ENCODE measurements at regions not wholly inside any gene's neighbourhood (a gene's known extent, or its start where the extent isn't known, plus 50 kb on each side); places are given as distances from the start of the nearest gene placed in this dataset.
"Not testable (repeated sequence)": the region's sequence is repeated elsewhere in the genome, so short reads cannot be mapped to it uniquely, and the experiment has no call there.

GRCh38 chr3:150271591-150271960 is 136.5 kb upstream of the TSC22D2 start:
- TF ChIP-seq CTCF (IDR thresholded peaks at IDR 0.05) (no peak), EP300 (IDR thresholded peaks at IDR 0.05) (no peak)
- Histone ChIP-seq H3K27me3 (no peaks in the 10 kb centered on the region), H3K4me1 (no peaks in the 10 kb centered on the region), H3K27ac (no peak overlapping the region), H3K36me3 (no peaks in the 10 kb centered on the region), H3K9me3 (no peaks in the 10 kb centered on the region), H3K4me3 (no peak overlapping the region)
- DNase-seq (ENCODE audit: low spot score in 2 of 2): no peak

GRCh38 chr3:150270883-150271590 is 137.1 kb upstream of the TSC22D2 start:
- Histone ChIP-seq H3K36me3 (no peaks in the 10 kb centered on the region), H3K9me3 (no peaks in the 10 kb centered on the region), H3K27ac (no peak overlapping the region), H3K27me3 (no peaks in the 10 kb centered on the region), H3K4me3 (no peak overlapping the region), H3K4me1 (no peaks in the 10 kb centered on the region)
- WGBS: 88% methylated on average over 4 of the region's 4 CpGs
- no peak for TF ChIP-seq POLR2A (IDR thresholded peaks at IDR 0.05)
- no peak for TF ChIP-seq CTCF (IDR thresholded peaks at IDR 0.05)
- TF ChIP-seq POLR2AphosphoS5 (IDR thresholded peaks at IDR 0.05): no peak
- TF ChIP-seq EP300 (IDR thresholded peaks at IDR 0.05): no peak
- no peak for DNase-seq (ENCODE audit: low spot score in 2 of 2)

- 77% methylated on average over 3 of the region's 3 CpGs for whole genome bisulfite sequencing
- H3K36me3 ChIP-seq; H3K9me3 ChIP-seq; H3K27ac ChIP-seq; DNase-seq (ENCODE audit: low spot score in 2 of 2); H3K4me3 ChIP-seq; H3K4me1 ChIP-seq; H3K27me3 ChIP-seq: not testable (repeated sequence)
Observed at GRCh38 chr3:150270444-150270843, 137.7 kb upstream of the TSC22D2 start.

GRCh38 chr3:150269526-150269925 is 138.6 kb upstream of the TSC22D2 start:
- H3K9me3 ChIP-seq: no peaks in the 10 kb centered on the region
- H3K4me1 ChIP-seq: no peaks in the 10 kb centered on the region
- DNase-seq (ENCODE audit: low spot score in 2 of 2): no peak
- no peak overlapping the region for H3K4me3 ChIP-seq
- H3K36me3 ChIP-seq: no peaks in the 10 kb centered on the region
- H3K27me3 ChIP-seq: no peaks in the 10 kb centered on the region
- TF ChIP-seq CTCF (IDR thresholded peaks at IDR 0.05): no peak
- TF ChIP-seq POLR2A (IDR thresholded peaks at IDR 0.05): no peak
- no peak for TF ChIP-seq POLR2AphosphoS5 (IDR thresholded peaks at IDR 0.05)
- TF ChIP-seq EP300 (IDR thresholded peaks at IDR 0.05): no peak
- H3K27ac ChIP-seq: no peak overlapping the region
- 88% methylated on average over 3 of the region's 3 CpGs for WGBS

DNA sequence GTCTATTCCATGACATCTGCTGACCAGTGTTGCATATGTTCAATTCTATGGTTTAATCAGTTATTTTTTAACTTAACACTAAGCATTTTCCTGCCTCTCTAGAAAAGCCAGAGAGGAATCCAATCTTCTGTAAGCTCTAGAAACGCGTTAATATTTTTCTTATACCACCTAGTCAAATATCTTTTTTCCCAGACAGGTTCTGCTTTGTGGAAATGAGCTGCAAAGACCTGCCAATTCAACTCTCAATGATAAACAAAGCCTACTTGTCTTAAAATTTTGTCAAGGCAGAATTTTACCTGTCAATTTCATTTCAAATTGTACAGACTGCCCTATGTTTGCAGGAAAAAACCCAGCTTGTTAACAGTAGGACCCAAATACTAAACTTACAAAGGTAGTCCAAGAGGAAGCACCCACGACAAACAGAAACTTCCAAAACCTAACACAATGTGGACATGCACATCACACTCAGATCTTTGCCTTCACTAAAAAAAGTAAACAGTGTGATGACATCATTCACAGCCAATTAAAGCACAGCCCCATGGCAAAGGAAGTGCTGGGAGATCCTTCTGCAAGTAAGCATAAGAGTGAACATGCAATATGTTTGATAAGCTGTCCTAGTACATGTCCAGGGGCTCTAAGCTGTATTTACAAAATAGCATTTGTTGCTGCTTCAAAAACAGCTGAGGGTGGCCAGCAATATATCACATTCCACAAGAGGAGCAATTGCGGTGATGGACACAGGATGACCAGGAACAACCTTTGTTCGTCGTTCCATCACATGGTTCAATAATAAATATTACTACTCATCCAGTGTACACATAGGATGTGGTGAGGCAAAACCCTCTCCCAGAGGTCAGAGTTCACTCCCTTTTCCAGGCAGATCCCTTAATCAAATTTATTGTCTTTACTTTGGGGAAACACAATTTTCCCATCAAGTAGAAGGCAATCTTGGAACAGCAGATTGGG is 139.4 kb upstream of the TSC22D2 start:
- Histone ChIP-seq H3K27ac (no peak overlapping the region), H3K36me3 (no peaks in the 10 kb centered on the region), H3K4me1 (no peaks in the 10 kb centered on the region), H3K27me3 (no peaks in the 10 kb centered on the region), H3K9me3 (no peaks in the 10 kb centered on the region), H3K4me3 (no peak overlapping the region)
- WGBS: 84% methylated on average over 6 of the region's 6 CpGs
- no peak for DNase-seq (ENCODE audit: low spot score in 2 of 2)
- TF ChIP-seq POLR2AphosphoS5 (IDR thresholded peaks at IDR 0.05) (no peak), CTCF (IDR thresholded peaks at IDR 0.05) (no peak), POLR2A (IDR thresholded peaks at IDR 0.05) (no peak), EP300 (IDR thresholded peaks at IDR 0.05) (no peak)
